Keratinocyte (primary cell): ENCODE measurements at regions not wholly inside any gene's neighbourhood (a gene's known extent, or its start where the extent isn't known, plus 50 kb on each side); places are given as distances from the start of the nearest gene placed in this dataset.
"Not testable (repeated sequence)": the region's sequence is repeated elsewhere in the genome, so short reads cannot be mapped to it uniquely, and the experiment has no call there.

Source experiments
- CTCF ChIP-seq, 3 experiments: IDR thresholded peaks in 1 of 3; conservative IDR thresholded peaks in 1 of 3; optimal IDR thresholded peaks in 1 of 3; 2 replicates in 2 of 3; 3 replicates in 1 of 3; pipeline versions ENCODE3 to v1.5.1; 2011; ENCODE audit warnings: low read length in 3 of 3, mild to moderate bottlenecking in 3 of 3, moderate library complexity in 2 of 3, control low read depth in 1 of 3, inconsistent platforms in 1 of 3; ENCODE audit not compliant: insufficient read depth in 2 of 3; ENCODE audit errors: extremely low read depth in 1 of 3
- EZH2 ChIP-seq: IDR thresholded peaks from one replicate; pipeline ENCODE4 v1.6.1; 2012; ENCODE audit warnings: inconsistent platforms, mild to moderate bottlenecking, low read length, moderate library complexity

- not testable (repeated sequence) for TF ChIP-seq CTCF (optimal IDR thresholded peaks at IDR 0.05 in 1 of 3, IDR thresholded peaks at IDR 0.05 in 1 of 3, conservative IDR thresholded peaks at IDR 0.05 in 1 of 3; ENCODE audit: extremely low read depth in 1 of 3, insufficient read depth in 2 of 3, low read length in 3 of 3); EZH2
Observed at GRCh38 chr4:79592218-79592617, 184.2 kb upstream of the GK2 start.
